Cardiac fibroblast (primary cell): ENCODE measurements at regions not wholly inside any gene's neighbourhood (a gene's known extent, or its start where the extent isn't known, plus 50 kb on each side); places are given as distances from the start of the nearest gene placed in this dataset.
A peak's percentile ranks its signal among the peaks of the same experiment; 100 is the strongest.

Experiments
- DNase-seq, 2 donors: peaks; one replicate each; pipeline versions ENCODE4 v3.0.0 to v3.0.0-alpha.2; 2010; ENCODE audit warnings: low read depth in 2 of 2
- H3K4me3 ChIP-seq, 2 donors: replicated peaks in 1 of 2; 1 replicate in 1 of 2; 2 replicates in 1 of 2; pipeline ENCODE4 v1.5.1; 2011; ENCODE audit warnings: low read depth in 2 of 2, low read length in 2 of 2, mild to moderate bottlenecking in 2 of 2, moderate library complexity in 1 of 2
- CTCF ChIP-seq: IDR thresholded peaks from one replicate; pipeline ENCODE4 v1.5.1; 2011; ENCODE audit warnings: low read depth, mild to moderate bottlenecking, low read length, inconsistent platforms

- DNase-seq: no peak
- TF ChIP-seq CTCF: no peak
- H3K4me3 ChIP-seq: no peak overlapping the region
Measured at GRCh38 chr5:30042677-30043076, 1150.8 kb upstream of the CDH6 start.

- TF ChIP-seq CTCF: no peak
Measured at GRCh38 chr5:30041831-30042385, 1151.6 kb upstream of the CDH6 start.

GRCh38 chr5:30041291-30041690 lies 1152.2 kb upstream of the CDH6 start:
- no peak for DNase-seq
- H3K4me3 ChIP-seq: no peak overlapping the region
- no peak for TF ChIP-seq CTCF

More at GRCh38 chr5:30041831-30042385, 1151.6 kb upstream of the CDH6 start:
- no peak overlapping the region for H3K4me3 ChIP-seq
- no peak for DNase-seq

- TF ChIP-seq CTCF: peak; percentile 63
- DNase-seq: peak; percentile 74 to 75
- H3K4me3 ChIP-seq: no peak overlapping the region
Measured at GRCh38 chr5:30040488-30041118, 1152.9 kb upstream of the CDH6 start.

- H3K4me3 ChIP-seq: no peak overlapping the region
- no peak for DNase-seq
- TF ChIP-seq CTCF: no peak
Measured at GRCh38 chr5:30039379-30039778, 1154.1 kb upstream of the CDH6 start.

- TF ChIP-seq CTCF: no peak
- DNase-seq: no peak
- no peak overlapping the region for H3K4me3 ChIP-seq
Measured at GRCh38 chr5:30034870-30035269, 1158.6 kb upstream of the CDH6 start.

GRCh38 chr5:30030101-30030500 lies 1163.4 kb upstream of the CDH6 start:
- DNase-seq: no peak
- no peak overlapping the region for H3K4me3 ChIP-seq
- no peak for TF ChIP-seq CTCF
